MM.1S (cell line): ENCODE measurements at regions not wholly inside any gene's neighbourhood (a gene's known extent, or its start where the extent isn't known, plus 50 kb on each side); places are given as distances from the start of the nearest gene placed in this dataset.

Source experiments
- DNase-seq: peaks from one replicate; pipeline ENCODE4 v3.0.0-alpha.2; 2015
- H2AFZ ChIP-seq: fragments of 300-600 bp; sonication (generic); 2 replicates; pipeline ENCODE4 v1.6.0; 2016; ENCODE audit warnings: antibody characterized with exemption, low read length
- H3F3A ChIP-seq: fragments of 300-600 bp; sonication (generic); 2 replicates; pipeline ENCODE4 v1.6.1; 2016; ENCODE audit warnings: mild to moderate bottlenecking, antibody characterized with exemption, low read length, moderate library complexity, mixed read lengths; ENCODE audit not compliant: insufficient read depth
- H3K27ac ChIP-seq: fragments of 300-600 bp; sonication (generic); 2 replicates; pipeline ENCODE4 v1.5.1; 2016; ENCODE audit warnings: mild to moderate bottlenecking, low read length
- H3K27me3 ChIP-seq: fragments of 300-600 bp; sonication (generic); replicated peaks from 2 replicates; pipeline ENCODE4 v1.6.0; 2016; ENCODE audit warnings: low read length; ENCODE audit not compliant: insufficient read depth
- H3K36me3 ChIP-seq: fragments of 300-600 bp; sonication (generic); replicated peaks from 2 replicates; pipeline ENCODE4 v1.6.1; 2016; ENCODE audit warnings: mild to moderate bottlenecking, low read length, mixed read lengths; ENCODE audit not compliant: insufficient read depth
- H3K4me1 ChIP-seq: fragments of 300-600 bp; sonication (generic); 2 replicates; pipeline ENCODE4 v1.6.1; 2016; ENCODE audit warnings: low read length, mixed read lengths
- H3K4me2 ChIP-seq: fragments of 300-600 bp; sonication (generic); 2 replicates; pipeline ENCODE4 v1.6.0; 2016; ENCODE audit warnings: low read depth, low read length
- H3K4me3 ChIP-seq: fragments of 300-600 bp; sonication (generic); 2 replicates; pipeline ENCODE4 v1.5.1; 2016; ENCODE audit warnings: low read length, mixed read lengths
- H3K79me2 ChIP-seq: fragments of 300-600 bp; sonication (generic); 2 replicates; pipeline ENCODE4 v1.6.1; 2016; ENCODE audit warnings: mixed run types, low read length, mixed read lengths
- H3K9ac ChIP-seq: fragments of 300-600 bp; sonication (generic); 2 replicates; pipeline ENCODE4 v1.6.1; 2016; ENCODE audit warnings: low read length, mixed read lengths
- H3K9me2 ChIP-seq: fragments of 300-600 bp; sonication (generic); replicated peaks from 2 replicates; pipeline ENCODE4 v1.6.1; 2016; ENCODE audit warnings: mild to moderate bottlenecking, low read length, mixed read lengths; ENCODE audit not compliant: insufficient read depth
- H3K9me3 ChIP-seq: fragments of 300-600 bp; sonication (generic); replicated peaks from 2 replicates; pipeline ENCODE4 v1.6.1; 2016; ENCODE audit warnings: mild to moderate bottlenecking, low read length, mixed read lengths; ENCODE audit not compliant: insufficient read depth
- H4K20me1 ChIP-seq: fragments of 300-600 bp; sonication (generic); 2 replicates; pipeline ENCODE4 v1.6.1; 2016; ENCODE audit warnings: mild to moderate bottlenecking, low read length, moderate library complexity, mixed read lengths; ENCODE audit not compliant: insufficient read depth
- EZH2 ChIP-seq: fragments of 300-600 bp; sonication (generic); optimal IDR thresholded peaks from 2 replicates; pipeline ENCODE3; 2017; ENCODE audit warnings: low read depth, mild to moderate bottlenecking, antibody characterized with exemption, low read length, mixed read lengths
- EZH2phosphoT487 ChIP-seq: fragments of 300-600 bp; sonication (generic); IDR thresholded peaks from 2 replicates; pipeline ENCODE4 v1.6.1; 2018; ENCODE audit warnings: antibody characterized with exemption, low read length
- TF ChIP-seq, protein P1 (sequence below): fragments of 300-600 bp; sonication (generic); IDR thresholded peaks from 2 replicates; pipeline ENCODE4 v1.5.1; 2016; ENCODE audit warnings: antibody characterized with exemption, low read length, mixed read lengths

DNA sequence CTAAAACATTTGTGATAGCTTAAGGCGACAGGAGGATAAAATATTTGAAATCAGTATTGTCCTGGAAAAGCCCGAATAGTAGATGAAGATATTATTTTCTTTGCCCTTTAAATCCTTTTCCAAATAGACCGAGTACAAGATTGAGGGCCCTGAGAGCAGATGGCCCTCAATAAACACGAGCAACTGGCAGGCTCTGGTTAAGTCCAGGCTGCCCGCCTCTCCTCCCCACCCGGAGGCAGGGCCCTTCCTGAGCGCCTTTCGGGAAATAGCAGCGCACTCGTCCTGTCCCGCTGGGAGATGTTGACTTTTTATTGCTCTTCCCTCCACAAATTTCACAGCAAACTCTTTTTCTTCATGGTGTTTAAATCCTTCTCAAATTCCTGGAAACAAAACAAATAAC is 50.8 kb upstream of the MAX start:
- H3K4me1 ChIP-seq, result 0 out of 2 replicates have a peak, but pooled peaks cover 5% of the 10 kb centered on the region
- H3K9me2 ChIP-seq, result no peaks in the 10 kb centered on the region
- no peaks in the 10 kb centered on the region for H3F3A ChIP-seq
- no peak for DNase-seq
- H3K27ac ChIP-seq, result no peak overlapping the region
- no peaks in the 10 kb centered on the region for H3K36me3 ChIP-seq
- H3K27me3 ChIP-seq, result peaks cover 21% of the 10 kb centered on the region
- no peak overlapping the region for H2AFZ ChIP-seq
- no peaks in the 10 kb centered on the region for H3K79me2 ChIP-seq
- H4K20me1 ChIP-seq, result no peaks in the 10 kb centered on the region
- no peak overlapping the region for H3K4me3 ChIP-seq
- no peak overlapping the region for H3K9ac ChIP-seq
- TF ChIP-seq EZH2 (no peak), EZH2phosphoT487 (no peak)
- TF ChIP-seq, protein P1, sequence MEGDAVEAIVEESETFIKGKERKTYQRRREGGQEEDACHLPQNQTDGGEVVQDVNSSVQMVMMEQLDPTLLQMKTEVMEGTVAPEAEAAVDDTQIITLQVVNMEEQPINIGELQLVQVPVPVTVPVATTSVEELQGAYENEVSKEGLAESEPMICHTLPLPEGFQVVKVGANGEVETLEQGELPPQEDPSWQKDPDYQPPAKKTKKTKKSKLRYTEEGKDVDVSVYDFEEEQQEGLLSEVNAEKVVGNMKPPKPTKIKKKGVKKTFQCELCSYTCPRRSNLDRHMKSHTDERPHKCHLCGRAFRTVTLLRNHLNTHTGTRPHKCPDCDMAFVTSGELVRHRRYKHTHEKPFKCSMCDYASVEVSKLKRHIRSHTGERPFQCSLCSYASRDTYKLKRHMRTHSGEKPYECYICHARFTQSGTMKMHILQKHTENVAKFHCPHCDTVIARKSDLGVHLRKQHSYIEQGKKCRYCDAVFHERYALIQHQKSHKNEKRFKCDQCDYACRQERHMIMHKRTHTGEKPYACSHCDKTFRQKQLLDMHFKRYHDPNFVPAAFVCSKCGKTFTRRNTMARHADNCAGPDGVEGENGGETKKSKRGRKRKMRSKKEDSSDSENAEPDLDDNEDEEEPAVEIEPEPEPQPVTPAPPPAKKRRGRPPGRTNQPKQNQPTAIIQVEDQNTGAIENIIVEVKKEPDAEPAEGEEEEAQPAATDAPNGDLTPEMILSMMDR, result no peak
- H3K4me2 ChIP-seq, result no peak overlapping the region
- H3K9me3 ChIP-seq, result no peaks in the 10 kb centered on the region

DNA sequence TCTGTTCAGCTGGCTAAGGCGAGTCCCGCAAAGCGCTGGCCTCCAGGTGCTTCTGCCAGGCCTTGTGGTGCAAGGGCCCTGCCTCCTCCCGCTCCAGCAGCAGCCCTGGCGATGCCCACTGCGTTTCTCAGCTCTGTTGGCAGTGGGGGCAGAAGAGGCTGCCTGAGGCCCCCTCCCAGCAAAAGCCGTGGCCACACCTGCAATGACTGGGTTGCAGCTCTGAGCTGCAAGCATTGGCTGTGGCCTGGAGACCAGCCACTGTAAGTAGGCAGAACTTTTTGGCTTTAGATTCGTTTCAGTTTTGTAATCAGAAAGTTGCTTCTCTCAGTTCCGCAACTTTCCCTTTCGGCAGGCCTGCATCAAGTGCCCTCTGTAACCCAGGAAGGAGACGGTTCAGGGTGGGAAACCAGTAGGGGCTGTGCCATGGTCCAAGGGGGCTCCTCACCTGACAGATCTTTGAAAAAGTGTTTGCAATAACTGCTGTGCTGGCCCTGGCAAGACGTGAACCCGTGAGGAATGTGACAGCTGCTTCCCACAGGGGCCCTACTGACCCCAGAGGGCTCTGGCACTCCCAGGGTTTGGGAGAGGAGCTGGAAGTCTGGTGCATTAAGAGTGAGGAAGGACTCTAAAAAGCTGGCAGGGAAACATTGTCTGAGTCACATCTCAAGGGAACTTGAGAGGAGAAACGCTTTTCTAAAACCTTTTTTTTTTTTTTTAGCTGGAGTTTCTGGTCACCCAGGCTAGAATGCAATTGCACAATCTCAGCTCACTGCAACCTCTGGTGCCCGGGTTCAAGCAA is 54.5 kb upstream of the MAX start:
- no peaks in the 10 kb centered on the region for H3F3A ChIP-seq
- H3K9me3 ChIP-seq, result no peaks in the 10 kb centered on the region
- peak; percentile 64 for DNase-seq
- 0 out of 2 replicates have a peak, but pooled peaks cover 8% of the 10 kb centered on the region for H3K4me1 ChIP-seq
- H3K79me2 ChIP-seq, result no peaks in the 10 kb centered on the region
- no peaks in the 10 kb centered on the region for H4K20me1 ChIP-seq
- TF ChIP-seq EZH2phosphoT487 (no peak), EZH2 (no peak)
- TF ChIP-seq, protein P1, result no peak
- no peak overlapping the region for H3K9ac ChIP-seq
- H3K27ac ChIP-seq, result no peak overlapping the region
- no peak overlapping the region; the same call in 1 of the 2 replicates for H3K4me3 ChIP-seq
- no peaks in the 10 kb centered on the region for H3K9me2 ChIP-seq
- H3K36me3 ChIP-seq, result no peaks in the 10 kb centered on the region
- H2AFZ ChIP-seq, result no peak overlapping the region
- peak overlapping the region; percentile 29; the same call in 1 of the 2 replicates for H3K4me2 ChIP-seq
- peaks cover 24% of the 10 kb centered on the region for H3K27me3 ChIP-seq

DNA sequence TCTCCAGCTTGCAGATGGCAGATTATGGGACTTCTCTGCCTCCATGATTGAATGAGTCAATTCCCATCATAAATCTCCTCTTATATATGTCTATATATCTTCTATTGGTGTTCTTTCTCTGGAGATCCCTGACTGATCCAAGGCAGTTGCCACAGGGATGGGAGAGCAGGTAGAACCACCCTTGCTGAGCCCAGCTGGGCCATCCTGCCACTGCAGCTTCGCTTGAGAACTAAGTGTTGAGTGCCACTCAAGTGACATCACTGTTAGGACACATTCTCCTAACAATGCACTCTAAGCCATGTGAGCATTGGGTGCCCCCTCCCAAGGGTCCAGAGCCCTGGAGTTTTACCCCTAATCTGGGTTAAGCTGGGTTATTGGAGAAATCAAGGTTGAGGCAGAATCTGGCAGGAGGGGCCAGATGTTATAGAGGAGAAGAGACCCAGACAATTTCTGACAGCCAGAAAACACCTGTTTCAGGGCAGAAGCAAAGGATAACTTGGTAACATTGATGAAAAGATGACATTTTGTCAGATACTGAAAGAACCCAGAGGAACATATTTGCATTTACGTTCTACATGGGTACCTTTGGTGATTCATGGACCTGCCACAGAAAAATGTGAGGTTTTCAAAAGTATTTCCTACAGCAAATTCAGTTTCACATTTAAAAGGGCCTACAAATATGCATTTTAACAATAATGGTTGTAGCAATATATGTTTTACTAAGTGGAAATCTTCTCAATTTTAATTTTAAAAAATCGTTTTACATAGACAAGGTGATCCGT is 57.2 kb upstream of the MAX start:
- Histone ChIP-seq H3K4me2 (no peak overlapping the region), H3K4me3 (no peak overlapping the region), H3K27ac (no peak overlapping the region), H3K9me3 (no peaks in the 10 kb centered on the region), H3F3A (no peaks in the 10 kb centered on the region), H3K79me2 (no peaks in the 10 kb centered on the region), H3K9me2 (no peaks in the 10 kb centered on the region), H3K27me3 (peaks cover 20% of the 10 kb centered on the region), H3K36me3 (no peaks in the 10 kb centered on the region), H3K4me1 (0 out of 2 replicates have a peak, but pooled peaks cover 8% of the 10 kb centered on the region), H4K20me1 (no peaks in the 10 kb centered on the region), H2AFZ (no peak overlapping the region), H3K9ac (no peak overlapping the region)
- TF ChIP-seq, protein P1, result no peak
- TF ChIP-seq EZH2phosphoT487 (no peak), EZH2 (no peak)
- DNase-seq, result no peak
